Fibroblast of lung (primary cell): ENCODE measurements at regions not wholly inside any gene's neighbourhood (a gene's known extent, or its start where the extent isn't known, plus 50 kb on each side); places are given as distances from the start of the nearest gene placed in this dataset.

Experiments used
- EZH2 ChIP-seq: IDR thresholded peaks from 2 replicates; pipeline ENCODE4 v1.5.1; 2012; ENCODE audit warnings: low read length, control low read depth, mild to moderate bottlenecking; ENCODE audit errors: missing control alignments
- TF ChIP-seq, protein P1 (sequence below), 2 donors: IDR thresholded peaks in 1 of 2; conservative IDR thresholded peaks in 1 of 2; 1 replicate in 1 of 2; 2 replicates in 1 of 2; pipeline ENCODE4 v1.5.1; 2011 to 2012; ENCODE audit warnings: low read length in 2 of 2, control low read depth in 1 of 2, inconsistent platforms in 1 of 2, low read depth in 1 of 2, mild to moderate bottlenecking in 1 of 2

DNA sequence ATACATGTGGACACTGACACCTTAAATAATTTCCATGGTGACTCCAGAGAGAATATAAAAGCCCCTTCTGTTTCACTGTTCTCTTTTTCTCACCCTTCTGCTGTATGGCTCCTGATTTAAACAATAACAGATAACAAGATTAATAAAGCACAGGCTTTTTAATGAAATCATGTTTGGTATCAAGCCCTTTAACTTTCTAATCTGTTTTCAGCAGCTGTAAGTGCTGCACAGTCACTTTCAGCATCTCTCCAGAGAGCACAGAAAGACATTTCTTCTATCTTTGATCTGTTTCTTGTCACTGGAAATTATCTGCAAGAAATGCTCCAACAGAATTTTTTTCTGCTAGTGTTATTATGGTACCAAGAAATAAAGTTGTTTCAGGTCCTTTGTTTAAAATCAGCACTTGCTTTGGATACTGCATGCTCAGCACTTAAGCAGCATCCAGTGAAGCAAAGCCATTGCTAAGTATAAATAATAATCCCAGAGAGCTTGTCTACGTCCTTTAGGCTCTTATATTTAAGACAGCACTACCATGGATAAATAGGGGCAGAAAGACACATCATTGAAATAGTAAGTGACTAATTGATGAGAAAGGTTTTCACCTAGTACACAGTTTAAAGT, 134.2 kb upstream of the CARD18 start:
- TF ChIP-seq, protein P1, sequence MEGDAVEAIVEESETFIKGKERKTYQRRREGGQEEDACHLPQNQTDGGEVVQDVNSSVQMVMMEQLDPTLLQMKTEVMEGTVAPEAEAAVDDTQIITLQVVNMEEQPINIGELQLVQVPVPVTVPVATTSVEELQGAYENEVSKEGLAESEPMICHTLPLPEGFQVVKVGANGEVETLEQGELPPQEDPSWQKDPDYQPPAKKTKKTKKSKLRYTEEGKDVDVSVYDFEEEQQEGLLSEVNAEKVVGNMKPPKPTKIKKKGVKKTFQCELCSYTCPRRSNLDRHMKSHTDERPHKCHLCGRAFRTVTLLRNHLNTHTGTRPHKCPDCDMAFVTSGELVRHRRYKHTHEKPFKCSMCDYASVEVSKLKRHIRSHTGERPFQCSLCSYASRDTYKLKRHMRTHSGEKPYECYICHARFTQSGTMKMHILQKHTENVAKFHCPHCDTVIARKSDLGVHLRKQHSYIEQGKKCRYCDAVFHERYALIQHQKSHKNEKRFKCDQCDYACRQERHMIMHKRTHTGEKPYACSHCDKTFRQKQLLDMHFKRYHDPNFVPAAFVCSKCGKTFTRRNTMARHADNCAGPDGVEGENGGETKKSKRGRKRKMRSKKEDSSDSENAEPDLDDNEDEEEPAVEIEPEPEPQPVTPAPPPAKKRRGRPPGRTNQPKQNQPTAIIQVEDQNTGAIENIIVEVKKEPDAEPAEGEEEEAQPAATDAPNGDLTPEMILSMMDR (conservative IDR thresholded peaks at IDR 0.05 in 1 of 2, IDR thresholded peaks at IDR 0.05 in 1 of 2; ENCODE audit: low read depth in 1 of 2, low read length in 2 of 2): no peak
- no peak for TF ChIP-seq EZH2
